ENCODE measurements at regions not wholly inside any gene's neighbourhood (a gene's known extent, or its start where the extent isn't known, plus 50 kb on each side); places are given as distances from the start of the nearest gene placed in this dataset.

DNA sequence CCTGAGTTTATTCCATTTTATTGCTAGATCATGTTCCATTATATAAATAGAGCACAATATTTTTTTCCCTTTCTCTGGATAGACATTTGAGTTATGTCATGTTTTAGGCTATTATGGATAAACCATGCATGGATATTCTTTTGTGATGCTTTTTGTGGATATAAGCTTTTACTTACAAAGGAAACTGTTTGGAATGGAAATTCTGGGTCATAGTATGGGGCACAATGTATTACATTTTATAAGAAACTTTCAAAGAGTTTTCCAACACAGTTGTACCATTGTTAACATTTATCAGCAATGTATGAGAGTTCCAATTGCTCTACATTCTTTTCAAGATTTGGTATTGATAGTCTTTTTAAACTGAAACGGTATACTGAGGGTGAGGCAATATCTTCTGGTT, 749.4 kb downstream of the SOCS6 start:
- TF ChIP-seq, protein P1, sequence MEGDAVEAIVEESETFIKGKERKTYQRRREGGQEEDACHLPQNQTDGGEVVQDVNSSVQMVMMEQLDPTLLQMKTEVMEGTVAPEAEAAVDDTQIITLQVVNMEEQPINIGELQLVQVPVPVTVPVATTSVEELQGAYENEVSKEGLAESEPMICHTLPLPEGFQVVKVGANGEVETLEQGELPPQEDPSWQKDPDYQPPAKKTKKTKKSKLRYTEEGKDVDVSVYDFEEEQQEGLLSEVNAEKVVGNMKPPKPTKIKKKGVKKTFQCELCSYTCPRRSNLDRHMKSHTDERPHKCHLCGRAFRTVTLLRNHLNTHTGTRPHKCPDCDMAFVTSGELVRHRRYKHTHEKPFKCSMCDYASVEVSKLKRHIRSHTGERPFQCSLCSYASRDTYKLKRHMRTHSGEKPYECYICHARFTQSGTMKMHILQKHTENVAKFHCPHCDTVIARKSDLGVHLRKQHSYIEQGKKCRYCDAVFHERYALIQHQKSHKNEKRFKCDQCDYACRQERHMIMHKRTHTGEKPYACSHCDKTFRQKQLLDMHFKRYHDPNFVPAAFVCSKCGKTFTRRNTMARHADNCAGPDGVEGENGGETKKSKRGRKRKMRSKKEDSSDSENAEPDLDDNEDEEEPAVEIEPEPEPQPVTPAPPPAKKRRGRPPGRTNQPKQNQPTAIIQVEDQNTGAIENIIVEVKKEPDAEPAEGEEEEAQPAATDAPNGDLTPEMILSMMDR (IDR thresholded peaks at IDR 0.05) = no peak
- TF ChIP-seq POLR2A (IDR thresholded peaks at IDR 0.05) = no peak
- no peak for TF ChIP-seq EP300 (IDR thresholded peaks at IDR 0.05)

All from tibial nerve (tissue), 4 donors.